Stimulated activated effector memory CD8-positive, alpha-beta T cell treated with anti-CD3 and anti-CD28 coated beads, Interleukin-12 subunit alpha, Interleukin-12 subunit beta, amount 100 ng/mL, for 72 hours (primary cell): ENCODE measurements at regions not wholly inside any gene's neighbourhood (a gene's known extent, or its start where the extent isn't known, plus 50 kb on each side); places are given as distances from the start of the nearest gene placed in this dataset.

Experiments used
- ATAC-seq: fragments of 150-1000 bp; cut with Tn5 transposase; 2 replicates; pipeline ENCODE4 v1.10.0; 2021
- DNase-seq, 2 donors: peaks; one replicate each; pipeline ENCODE4 v3.0.0; 2021 to 2022; ENCODE audit warnings: low spot score in 2 of 2
- H3K27ac Mint-ChIP-seq: one replicate; pipeline ENCODE4 v1.8.0; 2022; ENCODE audit warnings: mild to moderate bottlenecking, mixed read lengths
- H3K36me3 Mint-ChIP-seq: one replicate; pipeline ENCODE4 v1.8.0; 2022; ENCODE audit warnings: mild to moderate bottlenecking, mixed read lengths
- H3K4me1 Mint-ChIP-seq: one replicate; pipeline ENCODE4 v1.8.0; 2022; ENCODE audit warnings: mixed read lengths
- H3K4me3 Mint-ChIP-seq: one replicate; pipeline ENCODE4 v1.8.0; 2022; ENCODE audit warnings: mild to moderate bottlenecking, mixed read lengths
- H3K9me3 Mint-ChIP-seq: one replicate; pipeline ENCODE4 v1.8.0; 2022; ENCODE audit warnings: mixed read lengths

GRCh38 chr10:128628252-128628651 lies 502.0 kb upstream of the MKI67 start:
- H3K9me3 Mint-ChIP-seq = no peaks in the 10 kb centered on the region
- no peak for DNase-seq

DNA sequence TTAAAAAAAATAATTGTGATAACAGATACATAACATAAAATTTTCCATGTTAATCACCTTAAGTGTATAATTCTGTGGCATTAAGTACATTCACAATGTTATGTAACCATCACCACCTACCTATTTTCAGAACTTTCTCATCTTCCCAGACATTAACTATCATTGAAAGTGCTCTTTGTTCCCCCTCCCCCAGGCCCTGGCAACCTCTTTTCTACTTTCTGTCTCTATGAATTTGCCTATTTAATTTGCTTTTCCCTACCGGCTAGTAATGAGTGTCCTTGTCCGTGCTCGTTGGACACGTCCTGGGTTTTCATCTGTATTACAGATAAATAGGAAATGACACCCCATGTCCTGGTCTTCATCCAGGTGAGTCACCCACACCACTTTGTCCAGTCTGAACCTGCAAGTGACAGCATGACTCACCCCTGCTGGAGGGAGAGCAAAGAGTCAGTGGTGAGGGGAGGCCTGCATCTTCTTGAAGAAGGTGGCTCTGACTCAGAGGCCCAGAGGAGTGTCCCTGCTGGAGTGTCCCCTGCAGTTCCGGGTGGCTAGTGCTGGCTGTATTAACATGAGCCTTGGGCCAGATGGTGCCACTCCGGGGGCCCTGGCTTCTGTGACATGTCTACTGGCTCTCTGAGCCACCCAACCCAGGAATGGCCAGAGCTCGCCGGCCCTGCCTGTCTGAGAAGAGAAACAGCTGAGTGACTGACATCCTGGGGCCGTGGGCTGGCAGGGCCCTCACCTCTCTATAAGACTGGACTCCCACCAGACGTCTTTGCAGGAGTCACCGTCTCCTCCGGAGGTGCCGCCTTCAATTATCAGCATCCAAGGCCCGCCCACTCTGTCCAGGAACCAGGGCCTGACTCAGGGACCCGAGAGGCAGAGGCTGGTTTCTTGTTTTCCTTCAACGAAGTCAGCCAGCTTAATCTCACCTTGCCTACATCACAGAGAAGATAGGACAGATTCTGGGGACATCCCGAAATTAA lies 503.2 kb upstream of the MKI67 start:
- DNase-seq = no peak
- no peak overlapping the region for H3K4me3 Mint-ChIP-seq
- H3K36me3 Mint-ChIP-seq = no peaks in the 10 kb centered on the region
- no peaks in the 10 kb centered on the region for H3K9me3 Mint-ChIP-seq
- no peak overlapping the region for H3K27ac Mint-ChIP-seq
- H3K4me1 Mint-ChIP-seq = no peaks in the 10 kb centered on the region
- ATAC-seq = no peak

More at GRCh38 chr10:128628252-128628651, 502.0 kb upstream of the MKI67 start:
- no peak for ATAC-seq
- Mint-ChIP-seq H3K36me3 (no peaks in the 10 kb centered on the region), H3K4me3 (no peak overlapping the region), H3K4me1 (no peaks in the 10 kb centered on the region), H3K27ac (no peak overlapping the region)

GRCh38 chr10:128630787-128631252 lies 504.6 kb upstream of the MKI67 start:
- H3K27ac Mint-ChIP-seq = no peak overlapping the region
- no peak overlapping the region for H3K4me3 Mint-ChIP-seq
- H3K9me3 Mint-ChIP-seq = no peaks in the 10 kb centered on the region
- H3K36me3 Mint-ChIP-seq = no peaks in the 10 kb centered on the region
- H3K4me1 Mint-ChIP-seq = no peaks in the 10 kb centered on the region
- DNase-seq (no peak), ATAC-seq (no peak)

GRCh38 chr10:128631801-128632241 lies 505.6 kb upstream of the MKI67 start:
- no peaks in the 10 kb centered on the region for H3K9me3 Mint-ChIP-seq
- H3K36me3 Mint-ChIP-seq = no peaks in the 10 kb centered on the region
- no peak overlapping the region for H3K4me3 Mint-ChIP-seq
- no peaks in the 10 kb centered on the region for H3K4me1 Mint-ChIP-seq
- ATAC-seq (no peak), DNase-seq (no peak)
- no peak overlapping the region for H3K27ac Mint-ChIP-seq

GRCh38 chr10:128632694-128633093 lies 506.5 kb upstream of the MKI67 start:
- ATAC-seq = no peak

DNA sequence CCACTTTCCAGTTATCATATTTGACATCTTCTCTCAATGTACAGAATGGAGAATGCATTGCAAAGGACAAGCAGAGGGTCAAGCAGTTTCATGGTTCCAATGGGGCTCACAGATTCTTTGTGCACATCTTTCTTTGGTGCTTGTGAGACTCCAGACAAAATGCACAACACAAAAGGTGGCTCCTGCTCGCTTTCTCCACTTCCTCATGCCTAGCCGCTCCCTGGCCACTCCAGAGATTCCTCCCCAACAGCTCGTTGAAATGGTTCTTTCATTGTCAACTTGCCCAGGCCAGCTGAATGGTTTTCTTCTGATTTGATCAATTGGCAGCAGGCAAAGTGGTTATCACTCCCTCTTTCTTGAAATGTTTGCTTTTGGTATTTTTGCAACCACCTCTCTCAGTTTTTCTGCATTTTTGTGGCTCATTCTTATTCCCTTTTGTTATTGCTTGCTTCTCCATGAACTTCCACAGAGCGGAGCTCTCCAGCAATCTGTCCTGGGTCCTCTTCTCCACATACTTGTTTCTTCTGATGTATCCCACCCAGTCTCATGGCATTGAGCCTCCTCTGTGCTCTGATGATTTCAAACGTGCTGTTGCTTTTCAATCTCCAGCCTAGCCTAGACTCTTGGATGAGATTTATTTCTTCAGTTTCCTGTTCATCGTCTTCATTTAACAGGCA lies 507.8 kb upstream of the MKI67 start:
- Mint-ChIP-seq H3K4me3 (no peak overlapping the region), H3K9me3 (no peaks in the 10 kb centered on the region), H3K27ac (no peak overlapping the region), H3K36me3 (no peaks in the 10 kb centered on the region), H3K4me1 (no peaks in the 10 kb centered on the region)
- no peak for ATAC-seq
- no peak for DNase-seq

More at GRCh38 chr10:128632694-128633093, 506.5 kb upstream of the MKI67 start:
- no peak for DNase-seq
- Mint-ChIP-seq H3K4me1 (no peaks in the 10 kb centered on the region), H3K27ac (no peak overlapping the region), H3K4me3 (no peak overlapping the region), H3K9me3 (no peaks in the 10 kb centered on the region), H3K36me3 (no peaks in the 10 kb centered on the region)

DNA sequence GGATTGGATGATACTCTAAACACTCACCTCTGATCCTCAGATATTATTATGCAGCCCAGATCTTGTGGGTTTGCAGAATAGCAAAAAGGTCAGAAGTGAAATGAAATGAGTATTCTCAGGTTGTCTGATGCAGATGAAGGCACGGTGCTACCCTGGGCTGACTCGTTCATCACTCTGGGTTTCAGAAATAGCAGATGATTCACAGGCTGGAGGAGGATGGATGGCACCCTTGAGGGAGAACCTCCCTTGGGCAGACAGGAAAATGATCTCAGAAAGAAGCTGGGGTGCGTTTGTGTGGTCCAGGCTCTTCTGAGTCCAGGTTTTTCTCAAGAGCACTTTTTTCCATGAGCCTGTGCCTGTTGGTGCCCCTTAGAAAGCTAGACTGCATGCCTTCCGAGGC lies 515.8 kb upstream of the MKI67 start:
- DNase-seq = no peak
- Mint-ChIP-seq H3K4me1 (no peaks in the 10 kb centered on the region), H3K36me3 (no peaks in the 10 kb centered on the region), H3K9me3 (no peaks in the 10 kb centered on the region), H3K27ac (no peak overlapping the region), H3K4me3 (no peak overlapping the region)
- ATAC-seq = no peak

- H3K4me3 Mint-ChIP-seq = no peak overlapping the region
- H3K27ac Mint-ChIP-seq = no peak overlapping the region
- no peaks in the 10 kb centered on the region for H3K4me1 Mint-ChIP-seq
- no peak for DNase-seq
- H3K36me3 Mint-ChIP-seq = no peaks in the 10 kb centered on the region
- ATAC-seq = no peak
- no peaks in the 10 kb centered on the region for H3K9me3 Mint-ChIP-seq
These were observed 516.3 kb upstream of the MKI67 start for GRCh38 chr10:128642502-128642901.

DNA sequence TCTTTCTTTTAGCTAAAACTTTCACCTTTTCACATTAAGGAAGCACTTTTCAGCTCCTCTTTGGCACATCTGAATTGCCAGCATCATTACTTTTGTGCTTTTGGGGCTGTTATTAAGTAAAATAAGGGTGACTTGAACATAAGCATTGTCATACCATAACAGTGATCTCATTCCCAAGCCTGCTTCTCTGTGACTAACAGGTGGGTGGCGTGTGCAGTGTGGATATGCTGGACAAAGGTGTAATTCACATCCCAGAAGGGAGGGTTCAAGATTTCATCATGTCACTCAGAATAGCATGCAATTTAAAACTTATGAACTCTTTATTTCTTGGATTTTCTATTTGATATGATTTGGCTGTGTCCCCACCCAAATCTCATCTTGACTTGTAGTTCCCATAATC lies 517.4 kb upstream of the MKI67 start:
- DNase-seq = no peak

GRCh38 chr10:128645486-128645885 lies 519.3 kb upstream of the MKI67 start:
- no peak overlapping the region for H3K27ac Mint-ChIP-seq
- H3K9me3 Mint-ChIP-seq = peaks cover 6% of the 10 kb centered on the region
- H3K4me1 Mint-ChIP-seq = no peaks in the 10 kb centered on the region
- no peak overlapping the region for H3K4me3 Mint-ChIP-seq
- ATAC-seq (no peak), DNase-seq (no peak)
- H3K36me3 Mint-ChIP-seq = no peaks in the 10 kb centered on the region

More for the DNA sequence above, 517.4 kb upstream of the MKI67 start:
- H3K9me3 Mint-ChIP-seq = peaks cover under 1% of the 10 kb centered on the region
- no peaks in the 10 kb centered on the region for H3K4me1 Mint-ChIP-seq
- no peak overlapping the region for H3K4me3 Mint-ChIP-seq
- no peak overlapping the region for H3K27ac Mint-ChIP-seq
- ATAC-seq = no peak
- H3K36me3 Mint-ChIP-seq = no peaks in the 10 kb centered on the region

GRCh38 chr10:128646956-128647355 lies 520.7 kb upstream of the MKI67 start:
- no peaks in the 10 kb centered on the region for H3K36me3 Mint-ChIP-seq
- no peak overlapping the region for H3K4me3 Mint-ChIP-seq
- H3K4me1 Mint-ChIP-seq = no peaks in the 10 kb centered on the region
- no peak overlapping the region for H3K27ac Mint-ChIP-seq
- peaks cover 6% of the 10 kb centered on the region for H3K9me3 Mint-ChIP-seq
- DNase-seq (no peak), ATAC-seq (no peak)

DNA sequence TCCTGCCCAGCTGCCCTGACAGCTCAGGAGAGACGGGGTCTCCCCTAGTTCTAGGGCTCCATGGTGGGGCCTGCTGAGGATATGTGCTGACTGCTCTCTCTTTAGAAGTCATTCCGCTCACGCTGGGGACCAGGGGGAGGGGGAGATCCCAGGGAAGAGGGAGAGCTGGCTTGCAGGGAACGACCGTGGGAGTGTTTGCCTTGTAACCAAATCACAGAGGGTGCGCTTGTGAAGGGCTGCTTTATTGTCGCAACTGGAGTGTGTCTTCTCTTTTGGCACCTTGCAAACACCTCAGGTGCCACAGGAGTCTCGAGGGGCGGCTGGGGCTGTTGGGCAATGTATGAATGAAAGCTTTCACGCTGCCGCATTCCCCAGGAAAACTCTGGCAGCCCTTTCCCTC lies 531.3 kb upstream of the MKI67 start:
- no peak for DNase-seq
- Mint-ChIP-seq H3K36me3 (no peaks in the 10 kb centered on the region), H3K27ac (no peak overlapping the region), H3K4me1 (no peaks in the 10 kb centered on the region), H3K9me3 (peaks cover 7% of the 10 kb centered on the region), H3K4me3 (no peak overlapping the region)
- ATAC-seq = no peak

GRCh38 chr10:128660726-128661125 lies 534.5 kb upstream of the MKI67 start:
- Mint-ChIP-seq H3K4me3 (no peak overlapping the region), H3K4me1 (no peaks in the 10 kb centered on the region), H3K9me3 (peaks cover 7% of the 10 kb centered on the region), H3K27ac (no peak overlapping the region), H3K36me3 (no peaks in the 10 kb centered on the region)
- ATAC-seq (no peak), DNase-seq (no peak)

DNA sequence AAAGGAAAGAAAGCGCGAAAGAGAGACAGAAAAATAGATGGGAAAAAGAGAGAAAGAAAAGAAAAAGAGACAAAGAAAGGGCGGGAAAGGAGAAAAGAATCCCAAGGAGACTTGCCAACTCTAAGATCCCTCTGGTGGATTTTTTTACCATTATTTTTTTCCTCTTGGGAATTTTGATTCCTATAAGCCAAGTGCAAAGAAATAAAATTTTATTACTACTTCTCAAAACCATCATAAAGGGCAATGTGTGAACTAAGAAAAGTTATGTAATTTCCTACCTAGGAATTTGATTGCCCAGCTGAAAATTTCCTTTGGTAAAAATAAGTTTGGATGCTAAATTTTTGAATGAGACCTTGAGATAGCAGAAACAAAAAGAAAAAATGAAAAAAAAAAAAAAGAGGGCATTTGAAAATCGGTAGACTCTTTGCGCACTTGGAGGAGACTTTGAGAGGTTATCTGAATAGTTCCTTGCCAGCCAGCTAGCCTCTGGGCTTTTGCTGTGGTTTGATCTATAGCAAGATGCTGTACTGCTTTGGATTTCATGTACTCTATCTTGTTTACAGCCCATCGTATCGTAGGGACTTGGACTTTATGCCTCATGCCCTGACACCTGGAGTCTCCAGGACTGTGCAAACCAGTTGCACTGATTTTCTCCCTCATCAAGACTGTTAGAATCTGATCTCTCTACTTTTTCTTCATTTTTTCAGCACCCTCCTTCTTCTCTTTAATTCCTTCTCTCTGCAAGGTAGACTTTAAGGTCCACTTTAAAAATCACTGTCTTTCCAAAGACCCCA lies 535.4 kb upstream of the MKI67 start:
- H3K36me3 Mint-ChIP-seq = no peaks in the 10 kb centered on the region
- H3K9me3 Mint-ChIP-seq = peaks cover 7% of the 10 kb centered on the region
- no peaks in the 10 kb centered on the region for H3K4me1 Mint-ChIP-seq
- DNase-seq (no peak), ATAC-seq (no peak)
- H3K4me3 Mint-ChIP-seq = no peak overlapping the region
- no peak overlapping the region for H3K27ac Mint-ChIP-seq

- Mint-ChIP-seq H3K36me3 (no peaks in the 10 kb centered on the region), H3K4me3 (no peak overlapping the region), H3K27ac (no peak overlapping the region), H3K9me3 (peaks cover 7% of the 10 kb centered on the region), H3K4me1 (no peaks in the 10 kb centered on the region)
- ATAC-seq = no peak
- no peak for DNase-seq
These were observed 536.3 kb upstream of the MKI67 start for GRCh38 chr10:128662520-128662919.
